ENCODE measurements at regions not wholly inside any gene's neighbourhood (a gene's known extent, or its start where the extent isn't known, plus 50 kb on each side); places are given as distances from the start of the nearest gene placed in this dataset.

DNA sequence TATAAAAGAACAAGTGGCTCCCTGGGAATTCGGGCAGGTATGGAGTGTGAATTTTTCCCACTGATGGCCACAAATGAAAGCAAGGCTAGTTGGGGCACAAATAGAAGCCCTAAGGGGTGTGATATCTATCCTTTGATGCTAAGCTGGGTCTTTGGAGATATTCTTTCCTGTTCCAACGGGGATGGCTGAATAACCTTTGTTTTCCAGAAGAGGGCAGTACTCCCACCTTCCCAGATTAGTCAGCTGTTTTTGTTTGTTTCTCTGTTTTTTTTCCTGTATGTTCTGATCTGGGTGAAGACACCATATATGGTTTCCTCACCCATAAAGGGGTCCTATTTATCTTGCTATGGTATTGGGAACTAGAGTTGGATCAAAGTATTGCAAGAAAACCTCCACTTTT, 947.7 kb upstream of the SORCS1 start:
- H3K4me1 Mint-ChIP-seq (ENCODE audit: insufficient read depth, unreplicated experiment): no peaks in the 10 kb centered on the region
- peak; percentile 26 for DNase-seq (ENCODE audit: unreplicated experiment)
- H3K9me3 Mint-ChIP-seq (ENCODE audit: unreplicated experiment): no peaks in the 10 kb centered on the region
- POLR2A ChIA-PET: no interaction called here
- intact Hi-C loops (cut with micrococcal nuclease): loop anchor here (1.0 kb wide), 1 partner anchor 432 kb away; no protein-coding TSS in a partner anchor
- H3K4me3 Mint-ChIP-seq (ENCODE audit: unreplicated experiment): no peak overlapping the region
- no TSS peak for BruUV-seq (replicated peaks)
- peak; percentile 19 for TF ChIP-seq CTCF (IDR thresholded peaks at IDR 0.05; ENCODE audit: unreplicated experiment)
- H3K27ac Mint-ChIP-seq (ENCODE audit: low read depth, unreplicated experiment): no peak overlapping the region
- no peaks in the 10 kb centered on the region for H3K36me3 Mint-ChIP-seq (ENCODE audit: insufficient read depth, unreplicated experiment)
- CTCF ChIA-PET: no interaction called here
- H3K27me3 Mint-ChIP-seq (ENCODE audit: insufficient read depth, unreplicated experiment): no peaks in the 10 kb centered on the region

GRCh38 chr10:108104551-108105156, 940.1 kb upstream of the SORCS1 start:
- TF ChIP-seq CTCF (IDR thresholded peaks at IDR 0.05; ENCODE audit: unreplicated experiment): no peak
- DNase-seq (ENCODE audit: unreplicated experiment): no peak
- Mint-ChIP-seq H3K27me3 (ENCODE audit: insufficient read depth, unreplicated experiment) (no peaks in the 10 kb centered on the region), H3K27ac (ENCODE audit: low read depth, unreplicated experiment) (no peak overlapping the region), H3K36me3 (ENCODE audit: insufficient read depth, unreplicated experiment) (no peaks in the 10 kb centered on the region), H3K9me3 (ENCODE audit: unreplicated experiment) (no peaks in the 10 kb centered on the region), H3K4me1 (ENCODE audit: insufficient read depth, unreplicated experiment) (no peaks in the 10 kb centered on the region), H3K4me3 (ENCODE audit: unreplicated experiment) (no peak overlapping the region)
- intact Hi-C loops (cut with micrococcal nuclease): no loop called here
- BruUV-seq (replicated peaks): no TSS peak
- ChIA-PET CTCF (interaction anchor here (0.6 to 1.0 kb wide), 3 partner anchors 74 to 912 kb away, joined by 3 to 6 read pairs (median 5); no protein-coding TSS in a partner anchor), POLR2A (interaction anchor here (0.7 to 0.8 kb wide), 2 partner anchors 159 to 491 kb away, joined by 3 read pairs; no protein-coding TSS in a partner anchor)

GRCh38 chr10:108097258-108097657, 932.8 kb upstream of the SORCS1 start:
- TF ChIP-seq CTCF (IDR thresholded peaks at IDR 0.05; ENCODE audit: unreplicated experiment): no peak
- intact Hi-C loops (cut with micrococcal nuclease): no loop called here
- Mint-ChIP-seq H3K36me3 (ENCODE audit: insufficient read depth, unreplicated experiment) (no peaks in the 10 kb centered on the region), H3K9me3 (ENCODE audit: unreplicated experiment) (no peaks in the 10 kb centered on the region), H3K27me3 (ENCODE audit: insufficient read depth, unreplicated experiment) (no peaks in the 10 kb centered on the region), H3K4me3 (ENCODE audit: unreplicated experiment) (no peak overlapping the region), H3K4me1 (ENCODE audit: insufficient read depth, unreplicated experiment) (no peaks in the 10 kb centered on the region), H3K27ac (ENCODE audit: low read depth, unreplicated experiment) (no peak overlapping the region)
- BruUV-seq (replicated peaks): no TSS peak
- DNase-seq (ENCODE audit: unreplicated experiment): no peak
- ChIA-PET CTCF (no interaction called here), POLR2A (no interaction called here)

DNA sequence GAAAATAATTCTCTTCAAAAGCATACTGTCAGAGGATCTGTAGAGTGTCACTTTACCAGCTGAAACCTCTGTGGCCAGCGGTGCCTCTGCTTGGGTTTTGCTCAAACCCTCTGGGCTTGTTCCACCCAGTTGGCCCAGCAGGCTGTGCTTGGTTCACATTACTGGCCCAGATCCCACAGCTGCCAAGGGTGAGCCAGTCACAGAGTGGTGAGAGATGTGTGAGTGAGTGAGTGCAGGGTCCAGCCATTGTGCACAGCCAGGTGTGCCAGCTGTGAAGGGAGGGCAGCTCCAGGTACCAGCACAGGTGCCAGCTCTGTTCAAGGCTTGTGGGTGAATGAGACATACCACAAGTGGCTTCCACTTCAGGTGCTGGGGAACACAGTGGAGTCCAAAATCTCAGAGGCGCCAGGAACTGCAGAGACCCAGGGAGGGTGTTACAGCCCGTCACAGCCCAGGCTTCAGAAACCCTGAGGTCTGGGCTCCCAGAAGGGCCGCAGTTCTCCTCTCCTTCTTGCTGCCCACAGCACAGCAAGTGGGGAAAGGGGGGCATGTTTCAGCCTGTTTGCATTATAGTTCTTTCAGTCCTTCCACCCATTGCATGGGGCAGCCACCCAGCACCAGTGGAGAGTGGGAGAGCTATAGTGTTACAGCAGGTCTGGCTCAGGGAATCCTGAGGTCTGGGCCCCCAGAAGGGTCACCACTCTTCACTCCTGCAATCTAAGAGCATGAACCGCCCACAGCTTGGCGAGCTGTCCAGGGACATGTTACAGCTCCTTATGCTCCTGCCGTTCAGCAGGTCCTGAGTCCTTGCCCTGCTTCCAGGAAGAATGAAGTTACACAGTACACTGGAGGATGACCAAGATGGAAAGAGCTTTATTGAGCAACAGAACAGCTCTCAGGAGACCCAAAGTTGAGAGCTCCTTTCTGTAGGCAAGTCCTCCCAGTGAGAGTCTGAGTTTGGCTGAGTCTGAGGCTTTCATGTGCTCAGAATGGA, 931.7 kb upstream of the SORCS1 start:
- BruUV-seq (replicated peaks): no TSS peak
- Mint-ChIP-seq H3K27ac (ENCODE audit: low read depth, unreplicated experiment) (no peak overlapping the region), H3K4me3 (ENCODE audit: unreplicated experiment) (no peak overlapping the region), H3K4me1 (ENCODE audit: insufficient read depth, unreplicated experiment) (no peaks in the 10 kb centered on the region), H3K9me3 (ENCODE audit: unreplicated experiment) (no peaks in the 10 kb centered on the region), H3K27me3 (ENCODE audit: insufficient read depth, unreplicated experiment) (no peaks in the 10 kb centered on the region), H3K36me3 (ENCODE audit: insufficient read depth, unreplicated experiment) (no peaks in the 10 kb centered on the region)
- peak; percentile 3 for DNase-seq (ENCODE audit: unreplicated experiment)
- intact Hi-C loops (cut with micrococcal nuclease): no loop called here
- CTCF ChIA-PET: interaction anchor here (0.6 to 0.7 kb wide), 2 partner anchors 34 to 69 kb away, joined by 3 read pairs; no protein-coding TSS in a partner anchor
- no peak for TF ChIP-seq CTCF (IDR thresholded peaks at IDR 0.05; ENCODE audit: unreplicated experiment)
- POLR2A ChIA-PET: no interaction called here

Measured in MCF 10A (cell line).